AG04450 (cell line): ENCODE measurements at regions not wholly inside any gene's neighbourhood (a gene's known extent, or its start where the extent isn't known, plus 50 kb on each side); places are given as distances from the start of the nearest gene placed in this dataset.

Experiments
- CTCF ChIA-PET: fragments of 300-600, 350-600 bp; formaldehyde crosslinking; extraction: SDS; loops from one replicate; lab custom pipeline; 2022; ENCODE audit warnings: antibody characterized with exemption, inconsistent platforms; lab: Charles Lee
- POLR2A ChIA-PET: fragments of 350-600 bp; formaldehyde crosslinking; extraction: SDS; loops from one replicate; lab custom pipeline; 2021; ENCODE audit warnings: antibody characterized with exemption, inconsistent platforms; lab: Yijun Ruan, JAX
- DNase-seq: peaks from one replicate; pipeline ENCODE4 v3.0.0-alpha.2; 2011; ENCODE audit warnings: low read depth, low spot score
- H3K27ac ChIP-seq: one replicate; pipeline ENCODE4 v1.5.1; 2012; ENCODE audit warnings: low read depth, low read length, control low read depth
- H3K27me3 ChIP-seq: one replicate; pipeline ENCODE4 v1.6.0; 2012; ENCODE audit warnings: low read length; ENCODE audit not compliant: control insufficient read depth, insufficient read depth
- H3K4me3 ChIP-seq: 2 replicates; pipeline ENCODE4 v1.5.1; 2011; ENCODE audit warnings: mild to moderate bottlenecking, low read depth, low read length, control low read depth
- H3K9me3 ChIP-seq: 2 replicates; pipeline ENCODE4 v1.5.1; 2012; ENCODE audit warnings: low read length; ENCODE audit not compliant: control insufficient read depth, insufficient read depth
- CTCF ChIP-seq: IDR thresholded peaks from 2 replicates; pipeline ENCODE4 v1.5.1; 2011; ENCODE audit warnings: low read depth, low read length, control low read depth, inconsistent platforms

GRCh38 chr3:148395821-148396220 lies 301.9 kb upstream of the AGTR1 start:
- no peak overlapping the region for H3K27ac ChIP-seq
- no peak for TF ChIP-seq CTCF
- CTCF ChIA-PET = interaction anchor here (1.1 kb wide), 1 partner anchor 16 kb away, joined by 3 read pairs; no protein-coding TSS in a partner anchor
- DNase-seq = no peak
- no peaks in the 10 kb centered on the region for H3K27me3 ChIP-seq
- POLR2A ChIA-PET = no interaction called here
- no peaks in the 10 kb centered on the region for H3K9me3 ChIP-seq
- no peak overlapping the region for H3K4me3 ChIP-seq

- no peak for TF ChIP-seq CTCF
- Histone ChIP-seq H3K9me3 (no peaks in the 10 kb centered on the region), H3K27ac (no peak overlapping the region), H3K27me3 (no peaks in the 10 kb centered on the region), H3K4me3 (no peak overlapping the region)
- POLR2A ChIA-PET = no interaction called here
- DNase-seq = no peak
- CTCF ChIA-PET = no interaction called here
Measured at GRCh38 chr3:148400754-148401153, 296.9 kb upstream of the AGTR1 start.

- H3K27ac ChIP-seq = no peak overlapping the region
- CTCF ChIA-PET = no interaction called here
- DNase-seq = no peak
Measured at GRCh38 chr3:148408667-148409066, 289.0 kb upstream of the AGTR1 start.

GRCh38 chr3:148420242-148420641 lies 277.5 kb upstream of the AGTR1 start:
- no peak for TF ChIP-seq CTCF
- Histone ChIP-seq H3K4me3 (no peak overlapping the region), H3K27me3 (no peaks in the 10 kb centered on the region), H3K9me3 (no peaks in the 10 kb centered on the region), H3K27ac (no peak overlapping the region)
- ChIA-PET POLR2A (no interaction called here), CTCF (no interaction called here)
- no peak for DNase-seq

More at GRCh38 chr3:148408667-148409066, 289.0 kb upstream of the AGTR1 start:
- POLR2A ChIA-PET = no interaction called here
- H3K27me3 ChIP-seq = peaks cover 2% of the 10 kb centered on the region
- H3K4me3 ChIP-seq = no peak overlapping the region
- no peak for TF ChIP-seq CTCF
- no peaks in the 10 kb centered on the region for H3K9me3 ChIP-seq

- Histone ChIP-seq H3K4me3 (no peak overlapping the region), H3K27ac (no peak overlapping the region), H3K27me3 (no peaks in the 10 kb centered on the region), H3K9me3 (no peaks in the 10 kb centered on the region)
- no peak for DNase-seq
- ChIA-PET CTCF (no interaction called here), POLR2A (no interaction called here)
- no peak for TF ChIP-seq CTCF
Measured at GRCh38 chr3:148428862-148429605, 268.7 kb upstream of the AGTR1 start.
